OCI-LY3 (cell line): ENCODE measurements at regions not wholly inside any gene's neighbourhood (a gene's known extent, or its start where the extent isn't known, plus 50 kb on each side); places are given as distances from the start of the nearest gene placed in this dataset.

Experiments used
- H2AFZ ChIP-seq: fragments of 200-600, 300-600 bp; shearing (Covaris generic); 2 replicates; pipeline ENCODE4 v1.6.0; 2014; ENCODE audit warnings: antibody characterized with exemption, low read depth, low read length
- H3K27ac ChIP-seq: fragments of 200-600, 300-600 bp; sonication (generic); 2 replicates; pipeline ENCODE4 v1.5.1; 2014; ENCODE audit warnings: mild to moderate bottlenecking, low read length, moderate library complexity, mixed read lengths
- H3K27me3 ChIP-seq: fragments of 200-600, 300-600 bp; sonication (generic); 2 replicates; pipeline ENCODE4 v1.6.1; 2014; ENCODE audit warnings: low read depth, low read length, mixed read lengths
- H3K36me3 ChIP-seq: fragments of 200-600, 300-600 bp; sonication (generic); replicated peaks from 2 replicates; pipeline ENCODE3; 2014; ENCODE audit warnings: low read depth, low read length, mixed read lengths
- H3K4me1 ChIP-seq: fragments of 300-600, 200-600 bp; sonication (generic); 2 replicates; pipeline ENCODE4 v1.6.1; 2014; ENCODE audit warnings: low read length, mixed read lengths
- H3K4me2 ChIP-seq: fragments of 200-600, 300-600 bp; sonication (generic); 2 replicates; pipeline ENCODE4 v1.6.1; 2014; ENCODE audit warnings: low read length, mixed read lengths
- H3K4me3 ChIP-seq: fragments of 300-600, 200-600 bp; sonication (generic); 2 replicates; pipeline ENCODE4 v1.5.1; 2014; ENCODE audit warnings: antibody characterized with exemption, mild to moderate bottlenecking, low read length, moderate library complexity
- H3K79me2 ChIP-seq: fragments of 300-600, 200-600 bp; shearing (Covaris generic); 2 replicates; pipeline ENCODE4 v1.6.1; 2014; ENCODE audit warnings: mild to moderate bottlenecking, low read length, mixed read lengths
- H3K9ac ChIP-seq: fragments of 300-600, 200-600 bp; shearing (Covaris generic); 2 replicates; pipeline ENCODE4 v1.6.0; 2014; ENCODE audit warnings: mild to moderate bottlenecking, low read length, moderate library complexity
- H3K9me3 ChIP-seq: fragments of 200-600, 300-600 bp; shearing (Covaris generic); 2 replicates; pipeline ENCODE4 v1.6.1; 2014; ENCODE audit warnings: low read length, mixed read lengths; ENCODE audit not compliant: insufficient read depth
- H4K20me1 ChIP-seq: fragments of 200-600, 300-600 bp; sonication (generic); 2 replicates; pipeline ENCODE4 v1.6.1; 2016; ENCODE audit warnings: low read length, mixed read lengths; ENCODE audit not compliant: insufficient read depth
- EZH2phosphoT487 ChIP-seq: fragments of 200-600 bp; shearing (Covaris generic); IDR thresholded peaks from 2 replicates; pipeline ENCODE4 v1.6.1; 2018; ENCODE audit warnings: antibody characterized with exemption, mixed run types, low read depth
- TF ChIP-seq, protein P1 (sequence below): fragments of 200-600, 300-600 bp; sonication (generic); IDR thresholded peaks from 2 replicates; pipeline ENCODE4 v1.5.1; 2014; ENCODE audit warnings: antibody characterized with exemption, low read length, low read depth

DNA sequence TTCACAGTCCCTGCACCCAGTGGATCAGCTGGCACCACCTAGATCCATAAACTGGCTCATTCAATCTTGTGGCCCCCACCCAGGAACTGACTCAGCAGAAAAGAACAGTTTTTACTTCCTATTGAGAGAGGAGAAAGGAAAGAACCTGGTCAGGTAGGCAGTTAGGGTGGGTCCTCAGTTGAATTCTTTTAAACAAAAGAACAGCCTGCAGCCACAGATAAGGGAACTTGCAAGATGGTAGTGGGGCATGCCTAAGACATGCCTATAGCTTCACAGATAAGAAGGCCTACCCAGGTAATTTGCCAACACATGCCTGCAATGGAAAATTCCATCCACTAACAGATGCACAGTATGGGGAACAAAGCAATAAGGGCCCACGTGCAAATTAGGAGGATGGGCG is 86.7 kb upstream of the NLGN4Y start:
- Histone ChIP-seq H3K4me2 (no peak overlapping the region), H2AFZ (no peak overlapping the region), H4K20me1 (no peaks in the 10 kb centered on the region), H3K4me3 (no peak overlapping the region), H3K36me3 (no peaks in the 10 kb centered on the region), H3K9me3 (no peaks in the 10 kb centered on the region), H3K9ac (no peak overlapping the region), H3K4me1 (no peaks in the 10 kb centered on the region), H3K27me3 (no peaks in the 10 kb centered on the region), H3K27ac (no peak overlapping the region), H3K79me2 (no peaks in the 10 kb centered on the region)
- no peak for TF ChIP-seq EZH2phosphoT487
- TF ChIP-seq, protein P1, sequence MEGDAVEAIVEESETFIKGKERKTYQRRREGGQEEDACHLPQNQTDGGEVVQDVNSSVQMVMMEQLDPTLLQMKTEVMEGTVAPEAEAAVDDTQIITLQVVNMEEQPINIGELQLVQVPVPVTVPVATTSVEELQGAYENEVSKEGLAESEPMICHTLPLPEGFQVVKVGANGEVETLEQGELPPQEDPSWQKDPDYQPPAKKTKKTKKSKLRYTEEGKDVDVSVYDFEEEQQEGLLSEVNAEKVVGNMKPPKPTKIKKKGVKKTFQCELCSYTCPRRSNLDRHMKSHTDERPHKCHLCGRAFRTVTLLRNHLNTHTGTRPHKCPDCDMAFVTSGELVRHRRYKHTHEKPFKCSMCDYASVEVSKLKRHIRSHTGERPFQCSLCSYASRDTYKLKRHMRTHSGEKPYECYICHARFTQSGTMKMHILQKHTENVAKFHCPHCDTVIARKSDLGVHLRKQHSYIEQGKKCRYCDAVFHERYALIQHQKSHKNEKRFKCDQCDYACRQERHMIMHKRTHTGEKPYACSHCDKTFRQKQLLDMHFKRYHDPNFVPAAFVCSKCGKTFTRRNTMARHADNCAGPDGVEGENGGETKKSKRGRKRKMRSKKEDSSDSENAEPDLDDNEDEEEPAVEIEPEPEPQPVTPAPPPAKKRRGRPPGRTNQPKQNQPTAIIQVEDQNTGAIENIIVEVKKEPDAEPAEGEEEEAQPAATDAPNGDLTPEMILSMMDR, result no peak

DNA sequence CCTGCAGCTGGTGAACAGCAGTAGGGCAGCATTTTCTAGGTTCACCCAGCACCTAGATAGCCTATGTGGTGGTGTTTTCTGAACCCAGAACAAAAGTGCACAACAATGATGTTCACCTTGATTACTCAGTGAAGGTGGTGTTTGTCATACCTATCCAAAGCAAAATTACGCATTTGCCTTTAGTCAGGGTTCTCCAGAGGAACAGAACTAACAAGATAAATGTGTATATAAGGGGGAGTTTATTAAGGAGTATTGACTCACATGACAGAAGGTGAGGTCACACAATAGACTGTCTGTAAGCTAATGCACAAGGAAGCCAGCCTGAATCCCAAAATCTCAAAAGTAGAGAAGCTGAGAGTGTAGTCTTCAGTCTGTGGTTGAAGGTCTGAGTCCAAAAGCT is 85.9 kb upstream of the NLGN4Y start:
- Histone ChIP-seq H3K9ac (no peak overlapping the region), H3K79me2 (no peaks in the 10 kb centered on the region), H3K4me2 (no peak overlapping the region), H3K27me3 (no peaks in the 10 kb centered on the region), H4K20me1 (no peaks in the 10 kb centered on the region), H3K36me3 (no peaks in the 10 kb centered on the region), H3K27ac (no peak overlapping the region), H2AFZ (no peak overlapping the region), H3K9me3 (no peaks in the 10 kb centered on the region), H3K4me1 (no peaks in the 10 kb centered on the region), H3K4me3 (no peak overlapping the region)
- TF ChIP-seq, protein P1, result no peak
- TF ChIP-seq EZH2phosphoT487, result no peak

DNA sequence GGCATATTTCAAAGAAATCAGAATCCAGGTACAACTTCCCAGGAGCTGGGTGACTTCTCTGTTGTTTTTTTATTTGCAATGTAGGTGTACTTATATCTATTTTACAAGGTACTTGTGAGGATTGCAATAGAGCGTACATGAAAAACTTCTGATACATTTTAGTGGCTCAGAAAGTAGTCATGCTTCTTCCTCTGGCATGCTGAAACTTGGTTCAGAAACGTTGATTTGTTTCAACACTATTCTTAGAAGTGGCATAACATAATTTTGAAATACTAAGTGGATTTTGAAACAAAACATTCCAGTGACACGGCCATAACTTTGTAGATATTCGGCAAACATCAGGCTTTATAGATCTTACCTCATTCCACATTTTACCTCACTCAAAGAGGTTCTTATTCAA is 79.8 kb upstream of the NLGN4Y start:
- no peak for TF ChIP-seq EZH2phosphoT487
- TF ChIP-seq, protein P1, result no peak
- Histone ChIP-seq H3K9me3 (no peaks in the 10 kb centered on the region), H2AFZ (no peak overlapping the region), H3K4me1 (peaks cover 7% of the 10 kb centered on the region; the same call in 1 of the 2 replicates), H3K79me2 (no peaks in the 10 kb centered on the region), H3K27me3 (no peaks in the 10 kb centered on the region), H3K27ac (no peak overlapping the region), H3K9ac (no peak overlapping the region), H3K4me2 (no peak overlapping the region), H4K20me1 (no peaks in the 10 kb centered on the region), H3K4me3 (no peak overlapping the region), H3K36me3 (no peaks in the 10 kb centered on the region)

DNA sequence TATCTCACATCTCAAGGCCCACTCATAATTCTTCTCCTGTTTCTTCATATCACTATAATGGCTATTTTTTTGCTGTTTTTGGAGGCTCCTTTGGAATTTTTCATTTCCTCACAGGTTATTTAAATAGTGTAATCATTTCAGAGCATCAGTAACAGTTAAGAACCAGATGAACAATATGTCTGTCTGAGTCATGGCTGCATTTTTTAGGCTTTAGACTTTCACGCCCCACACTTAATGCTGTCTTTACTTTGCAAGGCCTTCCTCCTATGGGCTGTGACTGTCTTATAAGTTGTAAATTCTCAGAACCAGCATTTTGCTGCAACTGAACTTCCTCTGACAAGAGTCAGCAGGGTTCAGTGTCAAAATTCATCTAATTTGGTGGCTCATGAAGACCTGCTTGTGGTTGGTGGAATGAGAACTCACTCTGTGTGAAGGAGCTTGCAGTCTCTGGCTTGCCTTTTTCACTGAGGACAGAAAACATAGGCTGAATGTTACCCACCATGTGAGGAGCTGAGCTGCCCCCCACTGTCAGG is 56.1 kb upstream of the NLGN4Y start:
- Histone ChIP-seq H3K79me2 (no peaks in the 10 kb centered on the region), H3K4me2 (no peak overlapping the region), H3K27ac (no peak overlapping the region), H3K27me3 (no peaks in the 10 kb centered on the region), H3K9me3 (no peaks in the 10 kb centered on the region), H3K4me3 (no peak overlapping the region), H3K4me1 (no peaks in the 10 kb centered on the region), H3K36me3 (no peaks in the 10 kb centered on the region), H2AFZ (no peak overlapping the region), H4K20me1 (no peaks in the 10 kb centered on the region), H3K9ac (no peak overlapping the region)
- TF ChIP-seq, protein P1, result no peak
- TF ChIP-seq EZH2phosphoT487, result no peak
